ENCODE measurements at regions not wholly inside any gene's neighbourhood (a gene's known extent, or its start where the extent isn't known, plus 50 kb on each side); places are given as distances from the start of the nearest gene placed in this dataset.

DNA sequence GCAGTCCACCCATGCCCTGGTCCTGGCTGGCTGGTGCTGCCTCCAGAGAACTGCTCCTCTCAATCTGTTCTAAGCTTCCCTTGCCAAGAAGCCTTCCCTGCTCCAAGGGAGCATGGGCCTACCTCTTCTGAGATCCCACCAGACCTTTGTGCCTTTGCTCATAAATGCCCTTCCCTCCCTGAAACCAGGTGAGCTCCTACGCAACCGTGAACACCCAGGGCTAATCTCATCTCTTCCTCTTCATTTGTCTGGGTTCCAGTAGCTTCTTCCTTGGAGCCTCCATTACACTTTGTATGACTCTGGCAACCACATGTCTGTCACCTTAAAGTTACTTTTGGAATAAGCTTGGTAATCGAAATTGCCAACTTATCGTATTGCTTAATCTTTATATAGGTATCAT, 270.6 kb downstream of the PBX3 start:
- BruUV-seq (replicated peaks): no TSS peak
- H3K27me3 Mint-ChIP-seq (ENCODE audit: unreplicated experiment): peaks cover 43% of the 10 kb centered on the region
- no peaks in the 10 kb centered on the region for H3K36me3 Mint-ChIP-seq (ENCODE audit: insufficient read depth, unreplicated experiment)

DNA sequence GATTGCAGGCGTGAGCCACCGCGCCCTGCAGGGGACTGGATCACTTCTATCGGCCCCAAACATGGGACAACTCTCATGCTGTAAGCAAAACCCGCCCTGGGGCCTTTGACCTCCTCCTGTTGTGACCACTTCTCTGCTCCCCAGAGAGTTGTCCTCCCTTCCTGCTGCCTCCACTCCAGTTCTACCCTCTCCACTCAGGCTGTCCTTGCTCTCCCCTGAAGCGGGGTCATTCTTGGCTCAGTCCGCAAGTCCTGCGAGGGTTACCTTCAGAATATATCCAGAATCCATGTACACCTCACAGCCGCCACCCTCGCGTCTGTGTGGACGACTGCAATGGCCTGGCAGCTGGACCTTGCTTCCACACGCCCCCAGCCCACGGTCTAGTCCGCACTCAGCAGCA, 273.7 kb downstream of the PBX3 start:
- TF ChIP-seq, protein P1, sequence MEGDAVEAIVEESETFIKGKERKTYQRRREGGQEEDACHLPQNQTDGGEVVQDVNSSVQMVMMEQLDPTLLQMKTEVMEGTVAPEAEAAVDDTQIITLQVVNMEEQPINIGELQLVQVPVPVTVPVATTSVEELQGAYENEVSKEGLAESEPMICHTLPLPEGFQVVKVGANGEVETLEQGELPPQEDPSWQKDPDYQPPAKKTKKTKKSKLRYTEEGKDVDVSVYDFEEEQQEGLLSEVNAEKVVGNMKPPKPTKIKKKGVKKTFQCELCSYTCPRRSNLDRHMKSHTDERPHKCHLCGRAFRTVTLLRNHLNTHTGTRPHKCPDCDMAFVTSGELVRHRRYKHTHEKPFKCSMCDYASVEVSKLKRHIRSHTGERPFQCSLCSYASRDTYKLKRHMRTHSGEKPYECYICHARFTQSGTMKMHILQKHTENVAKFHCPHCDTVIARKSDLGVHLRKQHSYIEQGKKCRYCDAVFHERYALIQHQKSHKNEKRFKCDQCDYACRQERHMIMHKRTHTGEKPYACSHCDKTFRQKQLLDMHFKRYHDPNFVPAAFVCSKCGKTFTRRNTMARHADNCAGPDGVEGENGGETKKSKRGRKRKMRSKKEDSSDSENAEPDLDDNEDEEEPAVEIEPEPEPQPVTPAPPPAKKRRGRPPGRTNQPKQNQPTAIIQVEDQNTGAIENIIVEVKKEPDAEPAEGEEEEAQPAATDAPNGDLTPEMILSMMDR (IDR thresholded peaks at IDR 0.05; ENCODE audit: unreplicated experiment): no peak
- Mint-ChIP-seq H3K4me1 (ENCODE audit: low read depth, unreplicated experiment) (no peaks in the 10 kb centered on the region), H3K9me3 (ENCODE audit: low read depth, unreplicated experiment) (no peaks in the 10 kb centered on the region), H3K36me3 (ENCODE audit: insufficient read depth, unreplicated experiment) (no peaks in the 10 kb centered on the region), H3K27me3 (ENCODE audit: unreplicated experiment) (peaks cover 43% of the 10 kb centered on the region), H3K27ac (ENCODE audit: unreplicated experiment) (no peak overlapping the region), H3K4me3 (ENCODE audit: low read depth, unreplicated experiment) (no peak overlapping the region)
- BruUV-seq (replicated peaks): no TSS peak
- CTCF ChIA-PET: no interaction called here
- intact Hi-C loops (cut with micrococcal nuclease; ENCODE audit: unreplicated experiment): no loop called here
- DNase-seq: no peak

More for the DNA sequence above, 270.6 kb downstream of the PBX3 start:
- Mint-ChIP-seq H3K4me1 (ENCODE audit: low read depth, unreplicated experiment) (no peaks in the 10 kb centered on the region), H3K27ac (ENCODE audit: unreplicated experiment) (no peak overlapping the region), H3K9me3 (ENCODE audit: low read depth, unreplicated experiment) (no peaks in the 10 kb centered on the region), H3K4me3 (ENCODE audit: low read depth, unreplicated experiment) (no peak overlapping the region)
- intact Hi-C loops (cut with micrococcal nuclease; ENCODE audit: unreplicated experiment): no loop called here
- TF ChIP-seq, protein P1 (IDR thresholded peaks at IDR 0.05; ENCODE audit: unreplicated experiment): no peak
- no peak for DNase-seq
- CTCF ChIA-PET: no interaction called here

DNA sequence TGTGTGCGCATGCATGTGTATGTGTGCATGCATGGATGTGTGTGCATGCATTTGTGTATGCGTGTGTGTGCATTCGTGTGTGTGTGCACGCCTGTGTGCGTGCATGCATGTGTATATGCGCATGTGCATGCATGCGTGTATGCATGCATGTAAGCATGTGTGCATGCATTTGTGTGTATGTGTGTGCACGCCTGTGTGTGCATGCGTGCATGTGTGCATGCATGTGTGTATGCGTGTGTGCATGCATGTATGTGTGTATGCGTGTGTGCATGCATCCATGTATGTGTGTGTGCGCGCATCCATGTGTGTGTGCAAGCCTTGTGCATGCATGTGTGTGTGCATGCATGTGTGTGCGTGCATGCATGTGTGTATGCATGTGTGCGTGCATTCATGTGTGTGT, 276.8 kb downstream of the PBX3 start:
- TF ChIP-seq, protein P1 (IDR thresholded peaks at IDR 0.05; ENCODE audit: unreplicated experiment): no peak
- CTCF ChIA-PET: no interaction called here
- peaks cover 25% of the 10 kb centered on the region for H3K27me3 Mint-ChIP-seq (ENCODE audit: unreplicated experiment)
- H3K4me1 Mint-ChIP-seq (ENCODE audit: low read depth, unreplicated experiment): no peaks in the 10 kb centered on the region
- no peaks in the 10 kb centered on the region for H3K36me3 Mint-ChIP-seq (ENCODE audit: insufficient read depth, unreplicated experiment)
- no peaks in the 10 kb centered on the region for H3K9me3 Mint-ChIP-seq (ENCODE audit: low read depth, unreplicated experiment)
- no peak for DNase-seq
- no peak overlapping the region for H3K27ac Mint-ChIP-seq (ENCODE audit: unreplicated experiment)
- BruUV-seq (replicated peaks): no TSS peak
- H3K4me3 Mint-ChIP-seq (ENCODE audit: low read depth, unreplicated experiment): no peak overlapping the region
- intact Hi-C loops (cut with micrococcal nuclease; ENCODE audit: unreplicated experiment): no loop called here

DNA sequence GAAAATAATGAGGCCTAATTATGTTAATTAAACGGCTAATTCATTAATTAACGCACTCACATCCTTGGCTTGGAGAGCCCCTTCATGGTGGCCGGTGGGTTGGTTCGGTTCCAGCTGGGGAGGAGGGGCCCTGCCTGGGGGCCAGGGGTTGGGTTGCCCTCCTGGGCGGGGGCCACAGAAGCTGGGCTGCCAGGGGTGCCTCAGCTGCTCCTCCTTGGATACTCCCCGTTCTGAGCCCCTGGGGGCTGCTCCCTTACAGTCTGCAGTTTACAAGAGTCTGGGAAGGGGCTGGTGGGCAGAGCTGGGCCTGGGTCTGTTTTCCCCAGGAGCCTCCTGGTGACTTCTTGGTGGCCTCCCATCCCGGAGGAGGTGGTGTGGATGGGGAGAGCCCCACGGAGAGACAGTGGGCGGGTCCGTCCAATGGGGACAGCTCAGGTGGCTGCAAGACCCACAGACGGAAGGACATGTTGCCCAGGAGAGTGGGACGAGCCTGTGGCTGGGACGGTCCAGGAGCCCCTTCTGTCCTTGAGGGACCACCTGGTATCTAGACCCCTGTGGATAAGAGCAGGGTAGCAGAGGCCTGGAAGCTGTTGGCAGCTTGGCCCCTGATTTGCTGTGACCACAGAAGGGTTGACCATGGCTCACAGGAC, 277.5 kb downstream of the PBX3 start:
- H3K36me3 Mint-ChIP-seq (ENCODE audit: insufficient read depth, unreplicated experiment): no peaks in the 10 kb centered on the region
- H3K4me3 Mint-ChIP-seq (ENCODE audit: low read depth, unreplicated experiment): no peak overlapping the region
- peaks cover 25% of the 10 kb centered on the region for H3K27me3 Mint-ChIP-seq (ENCODE audit: unreplicated experiment)
- DNase-seq: no peak
- intact Hi-C loops (cut with micrococcal nuclease; ENCODE audit: unreplicated experiment): no loop called here
- H3K9me3 Mint-ChIP-seq (ENCODE audit: low read depth, unreplicated experiment): no peaks in the 10 kb centered on the region
- H3K27ac Mint-ChIP-seq (ENCODE audit: unreplicated experiment): no peak overlapping the region
- BruUV-seq (replicated peaks): no TSS peak
- no peaks in the 10 kb centered on the region for H3K4me1 Mint-ChIP-seq (ENCODE audit: low read depth, unreplicated experiment)
- TF ChIP-seq, protein P1 (IDR thresholded peaks at IDR 0.05; ENCODE audit: unreplicated experiment): no peak
- CTCF ChIA-PET: no interaction called here
